HEK293 (cell line): ENCODE measurements at regions not wholly inside any gene's neighbourhood (a gene's known extent, or its start where the extent isn't known, plus 50 kb on each side); places are given as distances from the start of the nearest gene placed in this dataset.

Source experiments
- CTCF ChIA-PET: fragments of 350-600 bp; formaldehyde crosslinking; extraction: SDS; loops from one replicate; lab custom pipeline; 2021; ENCODE audit warnings: antibody characterized with exemption; lab: Yijun Ruan, JAX
- POLR2A ChIA-PET: fragments of 300-600 bp; formaldehyde crosslinking; extraction: SDS; loops from one replicate; lab custom pipeline; 2020; ENCODE audit warnings: antibody characterized with exemption, inconsistent platforms; lab: Yijun Ruan, JAX
- H3K27ac ChIP-seq: fragments of 200-500 bp; sonication (Bioruptor generic); 2 replicates; pipeline ENCODE4 v1.5.1; 2014; ENCODE audit warnings: low read depth, low read length, control low read depth, inconsistent platforms; ENCODE audit errors: extremely low read depth
- H3K36me3 ChIP-seq, 2 experiments: fragments of 200-500 bp in 1 of 2; sonication (Bioruptor generic) in 1 of 2; 1 replicate in 1 of 2; 2 replicates in 1 of 2; pipeline ENCODE4 v1.5.1; 2014 to 2017; ENCODE audit warnings: inconsistent platforms in 2 of 2, low read length in 2 of 2; ENCODE audit not compliant: control insufficient read depth in 2 of 2, insufficient read depth in 1 of 2
- H3K4me1 ChIP-seq: fragments of 200-500 bp; sonication (Bioruptor generic); 2 replicates; pipeline ENCODE4 v1.5.1; 2014; ENCODE audit warnings: mild to moderate bottlenecking, low read length, inconsistent platforms; ENCODE audit not compliant: control insufficient read depth, insufficient read depth
- H3K4me3 ChIP-seq: 2 replicates; pipeline ENCODE4 v1.5.1; 2011; ENCODE audit warnings: low read depth, mild to moderate bottlenecking, control low read depth, low read length, moderate library complexity
- H3K9me3 ChIP-seq: fragments of 200-500 bp; sonication (Bioruptor generic); 2 replicates; pipeline ENCODE4 v1.5.1; 2014; ENCODE audit warnings: low read depth, low read length, inconsistent platforms; ENCODE audit not compliant: control insufficient read depth, insufficient read depth
- HIC1 ChIP-seq: fragments of 450-650 bp; formaldehyde crosslinking; IDR thresholded peaks from 2 replicates; pipeline ENCODE4 v1.5.1; 2016; ENCODE audit warnings: missing biosample characterization, missing genetic modification characterization
- HOXD13 ChIP-seq: sonication (generic); formaldehyde crosslinking; IDR thresholded peaks from 2 replicates; pipeline ENCODE4 v1.8.0; 2022; ENCODE audit warnings: missing genetic modification reagents, borderline replicate concordance
- KLF16 ChIP-seq: fragments of 450-650 bp; formaldehyde crosslinking; IDR thresholded peaks from 2 replicates; pipeline ENCODE4 v1.5.1; 2017; ENCODE audit warnings: missing biosample characterization, missing genetic modification characterization
- TRIM28 ChIP-seq: IDR thresholded peaks from 2 replicates; pipeline ENCODE4 v1.6.1; 2011; ENCODE audit warnings: low read length, control low read depth, borderline replicate concordance
- ZBTB20 ChIP-seq: fragments of 450-650 bp; formaldehyde crosslinking; IDR thresholded peaks from 2 replicates; pipeline ENCODE4 v1.5.1; 2016; ENCODE audit warnings: missing biosample characterization, missing genetic modification characterization
- ZBTB21 ChIP-seq: fragments of 450-650 bp; formaldehyde crosslinking; IDR thresholded peaks from 2 replicates; pipeline ENCODE4 v1.5.1; 2017; ENCODE audit warnings: missing biosample characterization, missing genetic modification characterization
- ZBTB6 ChIP-seq: fragments of 450-650 bp; formaldehyde crosslinking; IDR thresholded peaks from 2 replicates; pipeline ENCODE4 v1.5.1; 2017; ENCODE audit warnings: missing biosample characterization, missing genetic modification characterization
- ZFHX2 ChIP-seq: fragments of 450-650 bp; formaldehyde crosslinking; conservative IDR thresholded peaks from 2 replicates; pipeline ENCODE4 v1.5.1; 2016; ENCODE audit warnings: missing biosample characterization, missing genetic modification characterization
- ZNF112 ChIP-seq: fragments of 450-650 bp; formaldehyde crosslinking; IDR thresholded peaks from 2 replicates; pipeline ENCODE4 v1.5.0; 2017; ENCODE audit warnings: missing biosample characterization, missing genetic modification characterization
- ZNF202 ChIP-seq: fragments of 450-650 bp; formaldehyde crosslinking; IDR thresholded peaks from 2 replicates; pipeline ENCODE4 v1.5.1; 2016; ENCODE audit warnings: missing biosample characterization, missing genetic modification characterization, borderline replicate concordance
- ZNF223 ChIP-seq: fragments of 450-650 bp; formaldehyde crosslinking; IDR thresholded peaks from 2 replicates; pipeline ENCODE4 v1.5.1; 2016; ENCODE audit warnings: missing biosample characterization, missing genetic modification characterization
- ZNF24 ChIP-seq: fragments of 450-650 bp; formaldehyde crosslinking; IDR thresholded peaks from 2 replicates; pipeline ENCODE4 v1.5.1; 2016; ENCODE audit warnings: missing biosample characterization, missing genetic modification characterization
- ZNF37A ChIP-seq: fragments of 450-650 bp; IDR thresholded peaks from 2 replicates; pipeline ENCODE4 v1.5.1; 2018; ENCODE audit warnings: missing biosample characterization, missing genetic modification characterization
- ZNF404 ChIP-seq: fragments of 450-650 bp; formaldehyde crosslinking; IDR thresholded peaks from 2 replicates; pipeline ENCODE4 v1.5.1; 2017; ENCODE audit warnings: missing biosample characterization, missing genetic modification characterization
- ZNF433 ChIP-seq: fragments of 450-650 bp; formaldehyde crosslinking; IDR thresholded peaks from 2 replicates; pipeline ENCODE4 v1.5.1; 2016; ENCODE audit warnings: missing biosample characterization, missing genetic modification characterization, low read depth
- ZNF621 ChIP-seq: fragments of 450-650 bp; formaldehyde crosslinking; IDR thresholded peaks from 2 replicates; pipeline ENCODE4 v1.5.1; 2017; ENCODE audit warnings: missing biosample characterization, missing genetic modification characterization
- ZNF624 ChIP-seq: fragments of 450-650 bp; formaldehyde crosslinking; IDR thresholded peaks from 2 replicates; pipeline ENCODE4 v1.5.1; 2017; ENCODE audit warnings: missing biosample characterization, missing genetic modification characterization
- ZNF629 ChIP-seq: fragments of 450-650 bp; formaldehyde crosslinking; IDR thresholded peaks from 2 replicates; pipeline ENCODE4 v1.5.1; 2017; ENCODE audit warnings: missing biosample characterization, missing genetic modification characterization
- ZNF768 ChIP-seq: fragments of 450-650 bp; formaldehyde crosslinking; IDR thresholded peaks from 2 replicates; pipeline ENCODE4 v1.5.1; 2018; ENCODE audit warnings: missing biosample characterization, mild to moderate bottlenecking, missing genetic modification characterization
- ZSCAN30 ChIP-seq: fragments of 450-650 bp; IDR thresholded peaks from 2 replicates; pipeline ENCODE4 v1.5.1; 2018; ENCODE audit warnings: missing biosample characterization, mild to moderate bottlenecking, missing genetic modification characterization, moderate library complexity

- no peaks in the 10 kb centered on the region for H3K9me3 ChIP-seq
- H3K27ac ChIP-seq: no peak overlapping the region
- TF ChIP-seq HIC1 (tag by site-specific recombination) (no peak), ZNF768 (peak; percentile 57; the same call in 1 of the 2 replicates), ZFHX2 (tag by site-specific recombination) (0 out of 2 replicates have a peak, but pooled peaks have one; percentile 23)
- H3K4me1 ChIP-seq: no peaks in the 10 kb centered on the region
- H3K36me3 ChIP-seq: no peaks in the 10 kb centered on the region
- H3K4me3 ChIP-seq: no peak overlapping the region
- ChIA-PET CTCF (interaction anchor here (1.1 to 1.2 kb wide), 3 partner anchors 28 to 444 kb away, joined by 3 to 4 read pairs (median 3); no protein-coding TSS in a partner anchor), POLR2A (no interaction called here)
These were observed 177.0 kb downstream of the IRF8 start for GRCh38 chr16:86075839-86076440.

- ChIA-PET CTCF (interaction anchor here (0.8 to 1.2 kb wide), 3 partner anchors 28 to 444 kb away, joined by 3 to 4 read pairs (median 3); no protein-coding TSS in a partner anchor), POLR2A (no interaction called here)
- TF ChIP-seq ZNF624: no peak
- no peak for TF ChIP-seq ZSCAN30 (tag by site-specific recombination)
- TF ChIP-seq ZNF24 (tag by site-specific recombination): no peak
- no peak for TF ChIP-seq ZNF37A
- TF ChIP-seq ZNF404 (tag by site-specific recombination): no peak
- no peak for TF ChIP-seq ZNF433 (tag by site-specific recombination)
- TF ChIP-seq ZNF629 (tag by site-specific recombination): no peak
- TF ChIP-seq KLF16: no peak
- TF ChIP-seq ZNF621 (tag by site-specific recombination): no peak
- no peak for TF ChIP-seq ZNF112 (tag by site-specific recombination)
- no peak for TF ChIP-seq ZBTB21 (tag by site-specific recombination)
- no peak for TF ChIP-seq HOXD13 (CRISPR knock-in tag)
- no peak for TF ChIP-seq ZNF223 (tag by site-specific recombination)
- no peak for TF ChIP-seq ZBTB20 (tag by site-specific recombination)
- no peak for TF ChIP-seq TRIM28
- TF ChIP-seq ZBTB6 (tag by site-specific recombination): no peak
- TF ChIP-seq ZNF202 (tag by site-specific recombination): no peak
- TF ChIP-seq ZFHX2 (tag by site-specific recombination): no peak
These were observed 177.6 kb downstream of the IRF8 start for GRCh38 chr16:86076606-86077005.

More at GRCh38 chr16:86076606-86077005, 177.6 kb downstream of the IRF8 start:
- H3K9me3 ChIP-seq: no peaks in the 10 kb centered on the region
- no peak overlapping the region for H3K4me3 ChIP-seq
- no peaks in the 10 kb centered on the region for H3K36me3 ChIP-seq
- H3K4me1 ChIP-seq: no peaks in the 10 kb centered on the region
- H3K27ac ChIP-seq: no peak overlapping the region
